ENCODE measurements at regions not wholly inside any gene's neighbourhood (a gene's known extent, or its start where the extent isn't known, plus 50 kb on each side); places are given as distances from the start of the nearest gene placed in this dataset.
"Not testable (repeated sequence)": the region's sequence is repeated elsewhere in the genome, so short reads cannot be mapped to it uniquely, and the experiment has no call there.

DNA sequence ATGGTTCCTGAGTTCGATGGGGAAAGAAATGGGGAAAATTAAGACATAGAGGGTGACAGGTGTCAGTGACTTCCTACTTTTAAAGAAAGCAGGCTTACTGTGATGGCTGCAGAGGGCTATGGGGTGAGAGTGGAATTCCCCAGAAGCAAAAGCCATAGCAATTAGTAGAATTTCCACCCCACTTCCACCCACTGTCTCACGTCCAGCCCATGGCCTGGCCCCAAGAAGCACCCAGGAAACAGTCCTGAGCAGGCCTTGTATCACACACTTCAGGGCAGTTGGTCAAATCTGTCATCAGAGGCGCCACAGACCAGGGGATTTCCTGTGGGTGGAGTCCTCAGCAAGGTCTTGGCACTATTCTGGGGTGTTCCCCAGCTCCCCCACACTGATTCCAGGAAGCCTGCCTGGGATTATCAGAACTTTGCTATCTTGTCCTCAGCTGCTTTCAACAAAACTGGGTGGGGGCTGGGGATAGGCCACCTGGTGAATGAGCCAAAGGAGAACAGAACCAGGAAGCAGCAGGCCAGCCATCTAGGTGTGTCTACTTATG, 120.1 kb upstream of the CCND2 start:
- peak; percentile 90 for DNase-seq

DNA sequence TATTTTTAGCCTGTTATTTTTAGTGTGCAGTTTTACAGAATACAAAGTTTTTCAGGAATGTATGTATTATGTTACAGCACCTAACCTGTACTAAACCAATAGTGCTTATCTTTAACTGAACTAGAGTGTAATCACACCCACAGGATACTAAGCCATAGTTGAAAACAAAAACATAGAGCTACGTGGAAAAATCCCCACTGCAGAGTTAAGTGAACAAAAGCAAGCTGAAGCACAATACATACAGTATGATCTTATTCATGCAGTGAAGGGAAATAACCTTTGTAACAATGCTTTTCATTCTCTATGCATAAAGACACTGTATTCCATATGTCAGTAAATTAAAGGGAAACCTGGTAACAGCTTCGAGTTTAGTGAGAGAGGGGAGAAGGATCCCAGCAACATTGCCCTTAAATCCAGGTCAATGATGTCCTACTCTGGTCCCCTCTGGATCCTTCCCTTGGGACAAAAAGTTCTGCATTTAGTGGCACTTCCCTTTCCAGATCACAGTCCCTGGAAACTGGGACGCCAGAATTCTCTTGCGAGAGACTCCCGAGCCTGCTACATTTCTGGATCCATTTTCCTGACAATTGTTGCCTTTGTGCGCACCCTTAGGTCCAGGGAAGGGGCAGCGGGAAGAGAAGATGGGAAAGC, 121.3 kb upstream of the CCND2 start:
- no peak for DNase-seq

DNA sequence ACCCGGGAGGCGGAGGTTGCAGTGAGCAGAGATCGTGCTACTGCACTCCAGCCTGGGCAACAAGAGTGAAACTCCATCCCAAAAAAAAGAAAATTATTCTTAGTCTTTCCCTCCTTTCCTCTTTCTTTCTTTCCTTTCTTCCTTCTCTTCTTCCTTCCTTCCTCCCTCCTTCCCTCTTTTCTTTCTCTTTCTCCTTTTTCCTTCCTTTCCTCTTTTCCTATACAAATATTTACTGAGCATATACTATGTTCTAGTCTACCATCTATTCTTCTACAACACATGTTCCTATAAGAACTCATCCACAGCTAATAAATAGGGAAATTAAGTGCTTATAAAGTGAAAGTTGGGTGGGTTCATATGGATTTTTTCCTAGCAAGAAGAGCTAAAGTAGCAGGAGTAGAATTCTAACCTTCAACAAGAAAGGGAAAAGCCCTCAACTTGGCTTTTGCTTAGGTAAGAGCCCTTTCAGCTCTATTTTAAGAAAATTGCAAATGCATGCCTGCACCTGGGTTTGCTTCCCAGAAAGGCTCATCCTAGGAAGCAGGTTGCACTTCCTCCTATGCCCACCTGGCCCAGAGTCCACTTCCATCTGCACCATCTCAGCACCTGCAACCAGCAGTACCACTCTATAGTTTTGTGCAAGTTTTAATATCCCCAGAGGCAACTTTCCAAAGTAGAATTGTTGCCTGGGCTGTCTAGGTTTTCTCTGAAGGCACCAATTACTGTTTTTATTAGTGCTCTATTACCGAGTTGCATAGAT, 122.0 kb upstream of the CCND2 start:
- DNase-seq: no peak

DNA sequence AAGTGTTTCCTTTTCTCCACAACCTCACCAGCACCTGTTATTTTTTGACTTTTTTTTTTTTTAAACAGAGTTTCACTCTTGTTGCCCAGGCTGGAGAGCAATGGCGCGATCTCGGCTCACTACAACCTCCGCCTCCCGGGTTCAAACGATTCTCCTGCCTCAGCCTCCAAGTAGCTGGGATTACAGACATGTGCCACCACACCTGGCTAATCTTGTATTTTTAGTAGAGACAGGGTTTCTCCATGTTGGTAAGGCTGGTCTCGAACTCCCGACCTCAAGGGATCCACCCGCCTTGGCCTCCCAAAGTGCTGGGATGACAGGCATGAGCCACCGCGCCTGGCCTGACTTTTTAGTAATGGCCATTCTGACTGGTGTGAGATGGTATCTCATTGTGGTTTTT, 123.2 kb upstream of the CCND2 start:
- DNase-seq: not testable (repeated sequence)

DNA sequence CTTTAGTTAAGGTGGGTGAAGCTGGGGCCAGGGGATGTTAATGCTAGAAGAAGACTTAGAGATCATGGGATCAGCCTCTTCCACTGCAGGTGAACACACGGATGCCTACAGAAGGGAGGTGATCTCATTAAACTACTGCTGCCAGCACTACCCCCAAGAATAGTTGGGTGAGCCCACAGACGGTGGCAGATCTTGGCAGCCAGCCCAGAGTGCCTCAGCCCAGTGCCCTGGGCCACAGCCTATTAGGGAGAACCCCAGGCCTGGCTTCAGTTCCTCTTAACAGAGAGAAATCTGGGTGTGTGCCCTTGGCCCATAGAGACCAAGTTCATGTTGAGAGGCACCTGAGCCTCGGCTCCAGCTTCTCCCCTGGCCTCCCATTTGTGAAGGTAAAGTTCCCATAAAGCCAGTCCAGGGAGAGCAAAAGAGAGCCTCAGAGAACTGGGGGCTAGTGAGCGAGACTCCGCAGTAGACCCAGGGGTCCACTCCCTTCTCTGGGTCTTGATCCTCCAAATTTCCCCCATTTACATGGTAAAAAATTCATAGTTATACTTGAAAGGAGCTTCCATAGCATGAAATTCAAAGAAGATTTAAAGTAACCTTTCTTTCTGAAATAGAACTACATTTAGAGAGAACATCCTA, 125.0 kb upstream of the CCND2 start:
- DNase-seq: peak; percentile 95

DNA sequence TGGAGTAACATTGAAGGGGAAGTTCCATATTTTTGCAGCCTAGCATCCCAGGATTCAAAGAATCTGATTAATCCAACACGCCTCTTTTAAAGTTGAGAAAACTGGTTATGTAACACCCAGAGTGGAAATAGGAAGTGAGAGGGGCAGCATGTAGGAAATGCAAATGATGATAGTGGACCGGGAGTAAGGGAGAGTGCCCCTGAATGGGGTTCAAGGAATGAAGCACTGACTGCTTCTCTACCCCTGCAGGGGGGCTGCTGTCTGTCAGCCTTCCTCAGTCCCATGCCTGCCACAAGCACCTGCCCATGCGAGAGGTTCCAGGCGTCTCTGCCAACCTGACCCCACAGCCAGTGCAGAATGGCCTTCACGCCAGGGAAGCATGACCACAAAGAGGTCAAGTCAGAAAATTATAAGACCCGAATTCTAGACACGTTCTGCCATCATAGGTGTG, 126.5 kb upstream of the CCND2 start:
- no peak for DNase-seq

DNA sequence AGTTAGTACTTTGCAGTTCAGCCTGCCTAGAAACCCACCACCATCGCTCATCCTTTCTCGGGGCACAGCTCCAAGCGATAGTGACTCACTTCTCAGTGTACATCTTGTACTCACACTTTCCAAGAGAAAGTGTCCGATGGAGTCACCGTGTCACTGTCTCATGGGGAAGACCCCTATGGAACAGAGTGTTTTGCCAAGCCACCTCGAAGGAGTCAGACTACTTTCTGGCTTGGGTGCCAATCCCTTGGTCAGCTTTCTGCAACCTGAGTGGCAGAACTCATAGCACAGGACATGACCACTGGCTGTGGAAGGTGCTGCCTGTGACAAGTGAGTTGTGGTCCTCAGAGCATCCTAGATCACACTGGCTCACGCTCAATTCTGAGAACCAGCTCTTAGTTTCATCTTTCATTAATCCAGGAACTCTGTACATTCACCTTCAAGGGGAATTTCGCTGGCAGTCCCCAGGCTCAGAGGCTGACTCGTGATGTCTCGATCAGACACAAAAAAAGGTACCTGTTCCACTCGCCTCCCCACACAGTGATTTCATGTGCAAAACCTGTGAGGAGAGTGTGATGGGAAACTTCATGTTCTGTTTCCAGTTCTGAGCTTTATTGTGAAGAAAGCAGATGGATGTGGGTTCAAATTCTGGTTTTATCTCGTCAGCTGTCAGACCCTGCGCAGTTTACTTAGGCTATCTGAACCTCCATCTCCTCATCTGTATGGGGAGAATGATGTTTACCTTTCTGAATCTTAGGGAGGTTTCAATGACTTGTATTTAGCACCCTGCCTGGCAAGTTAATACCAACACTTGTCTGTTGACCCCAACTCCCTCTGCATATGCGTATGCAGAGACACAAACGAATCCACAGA, 127.3 kb upstream of the CCND2 start:
- no peak for DNase-seq

DNA sequence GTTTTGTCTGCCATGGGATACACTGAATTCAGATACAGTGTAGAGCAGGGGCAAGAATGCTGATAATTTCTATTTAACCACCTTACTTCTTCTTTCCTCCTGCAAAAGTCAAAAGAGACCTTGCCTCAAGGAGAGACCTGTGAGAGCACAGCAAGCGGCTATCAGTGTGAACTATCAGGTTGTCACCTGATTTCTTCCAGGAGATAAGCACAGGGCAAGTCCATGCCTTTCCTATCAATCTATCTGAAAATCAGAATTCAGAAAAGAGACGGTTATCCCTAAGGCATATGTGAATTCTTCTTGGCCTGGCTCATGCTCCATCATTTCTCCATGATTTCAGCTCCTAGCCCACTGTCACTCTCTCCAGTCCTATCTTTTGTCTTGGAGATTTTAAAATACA, 128.9 kb upstream of the CCND2 start:
- no peak for DNase-seq

DNA sequence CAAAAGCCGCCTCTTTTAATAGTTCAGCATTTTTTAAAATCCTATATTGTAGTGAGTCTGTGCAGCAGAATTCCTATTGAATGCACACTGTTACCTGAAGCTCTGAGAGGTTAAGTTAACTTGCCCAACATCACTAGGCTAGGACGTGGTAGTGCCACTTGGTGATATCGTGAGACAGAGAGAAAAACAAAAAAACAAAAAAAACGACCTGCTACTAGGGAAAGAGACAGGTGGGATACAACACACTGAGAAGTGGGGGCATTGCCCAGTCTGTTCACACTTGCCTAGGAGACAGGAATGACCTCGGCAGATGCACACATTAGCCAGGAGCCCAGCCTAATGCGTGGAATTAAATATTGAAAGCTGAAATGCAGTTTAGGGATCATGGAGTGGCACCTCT, 129.7 kb upstream of the CCND2 start:
- DNase-seq: peak; percentile 54

DNA sequence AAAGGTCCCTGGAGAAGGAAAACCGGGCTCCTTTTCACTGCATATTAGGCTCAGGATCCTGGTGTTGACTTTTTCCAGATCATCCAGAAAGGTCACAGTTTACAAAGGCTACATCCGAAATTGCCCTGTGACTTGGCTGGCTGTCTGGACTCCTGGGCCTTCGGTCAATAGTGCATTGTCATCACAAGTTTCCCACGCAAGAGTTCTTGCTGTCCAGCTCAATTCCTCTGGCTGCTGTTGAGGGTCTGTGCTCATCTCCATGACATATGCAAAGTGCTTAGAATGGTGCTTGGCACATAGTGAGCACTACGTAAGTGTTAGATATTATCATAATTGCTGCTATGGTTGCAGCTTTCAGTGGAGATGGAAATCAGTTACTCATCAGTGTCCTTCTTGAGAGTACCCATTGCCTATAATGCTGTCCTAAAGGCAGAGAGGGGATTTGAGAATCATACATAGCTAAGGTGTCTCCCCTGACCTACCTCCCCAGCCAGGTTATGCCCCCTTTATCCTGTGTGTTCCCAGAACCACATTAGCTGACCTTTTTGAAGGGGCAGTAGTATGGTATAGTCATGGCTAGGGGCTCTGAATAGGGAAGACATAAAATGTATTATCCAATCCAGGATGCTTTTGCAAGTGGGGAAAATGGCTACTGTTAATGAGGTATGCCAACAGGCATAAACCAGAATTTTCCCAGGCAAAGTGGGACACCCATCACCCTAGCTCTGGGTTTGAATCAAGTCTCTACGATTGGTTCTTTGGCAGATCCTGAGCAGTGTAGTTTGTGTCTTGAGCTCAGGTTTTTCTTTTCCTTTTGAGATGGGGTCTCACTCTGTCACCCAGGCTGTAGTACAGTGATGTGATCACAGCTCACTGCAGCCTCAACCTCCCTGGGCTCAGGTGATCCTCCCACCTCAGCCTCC, 132.0 kb upstream of the CCND2 start:
- peak; percentile 61 for DNase-seq

DNA sequence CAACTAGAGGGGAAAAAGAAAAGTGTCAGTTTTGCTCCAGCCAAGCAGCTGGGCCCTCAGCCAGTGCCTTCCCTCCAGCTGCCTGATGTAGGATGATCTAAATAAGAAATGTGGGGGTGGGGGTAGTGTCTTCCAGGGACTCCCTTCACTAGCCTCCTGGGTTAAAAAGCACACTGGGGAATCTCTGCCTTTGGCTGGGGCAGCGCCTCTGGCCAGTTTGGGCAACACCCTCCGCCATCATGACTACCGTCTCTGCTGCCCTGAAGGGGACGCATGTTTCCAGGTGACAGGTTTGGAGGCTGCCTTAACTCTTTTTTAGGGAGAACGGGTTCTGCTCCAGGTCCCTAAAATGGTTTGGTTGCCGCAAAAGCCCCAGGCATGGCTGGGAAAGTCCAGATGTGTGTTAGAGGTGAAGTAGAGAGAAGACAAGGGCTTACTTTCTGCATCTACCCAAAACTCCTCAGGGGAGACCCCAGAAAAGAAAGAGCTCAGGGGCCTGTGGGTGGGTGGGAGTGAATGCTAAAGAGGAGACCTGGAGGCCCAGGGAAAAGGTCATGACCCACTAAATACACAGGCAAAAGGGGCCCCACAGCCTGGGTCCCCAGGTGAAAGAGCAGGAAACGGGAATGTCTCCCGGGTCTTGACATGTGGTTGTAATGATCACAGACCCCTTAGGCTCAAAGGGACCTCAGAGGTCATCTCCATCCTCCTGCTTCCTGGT, 132.8 kb upstream of the CCND2 start:
- no peak for DNase-seq

DNA sequence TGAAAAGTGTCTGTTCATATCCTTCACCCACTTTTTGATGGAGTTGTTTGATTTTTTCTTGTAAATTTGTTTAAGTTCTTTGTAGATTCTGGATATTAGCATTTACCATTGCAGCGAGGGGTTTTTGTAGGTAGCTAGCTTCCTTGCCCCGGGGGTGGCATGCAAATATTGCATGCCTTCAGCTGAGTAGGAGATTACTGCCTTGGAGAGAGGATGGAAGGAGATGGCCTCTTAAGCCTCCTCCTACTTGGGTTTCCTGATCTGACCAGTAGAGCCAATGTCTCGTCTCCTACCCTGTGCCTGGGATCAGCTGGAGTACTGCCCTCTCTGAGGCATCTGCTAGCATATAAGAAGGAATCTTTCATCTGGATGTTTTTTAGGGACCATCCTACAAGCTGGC, 134.4 kb upstream of the CCND2 start:
- no peak for DNase-seq

DNA sequence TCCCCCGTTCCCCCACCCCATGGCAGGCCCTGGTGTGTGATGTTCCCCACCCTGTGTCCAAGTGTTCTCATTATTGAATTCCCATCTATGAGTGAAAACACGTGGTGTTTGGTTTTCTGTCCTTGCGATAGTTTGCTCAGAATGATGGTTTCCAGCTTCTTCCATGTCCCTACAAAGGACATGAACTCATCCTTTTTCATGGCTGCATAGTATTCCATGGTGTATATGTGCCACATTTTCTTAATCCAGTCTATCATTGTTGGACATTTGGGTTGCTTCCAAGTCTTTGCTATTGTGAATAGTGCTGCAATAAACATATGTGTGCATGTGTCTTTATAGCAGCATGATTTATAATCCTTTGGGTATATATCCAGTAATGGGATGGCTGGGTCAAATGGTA, 135.0 kb upstream of the CCND2 start:
- DNase-seq: not testable (repeated sequence)

DNA sequence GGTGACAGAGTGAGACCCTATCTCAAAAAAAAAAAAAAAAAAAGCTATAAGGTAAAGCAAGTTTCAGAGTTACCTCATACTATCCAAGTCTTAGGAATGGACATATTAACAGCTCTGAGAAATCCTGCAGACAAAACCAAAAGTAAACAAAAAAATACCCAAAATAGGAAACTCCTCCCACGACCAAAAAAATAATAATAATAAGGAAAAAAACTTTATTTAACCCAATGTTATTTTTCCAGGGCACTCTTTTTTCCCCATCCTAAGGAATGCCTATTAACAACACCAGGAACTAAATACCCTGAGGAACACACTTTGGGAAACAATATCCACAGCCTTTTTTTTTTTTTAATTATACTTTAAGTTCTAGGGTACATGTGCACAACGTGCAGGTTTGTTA, 135.5 kb upstream of the CCND2 start:
- DNase-seq: no peak

DNA sequence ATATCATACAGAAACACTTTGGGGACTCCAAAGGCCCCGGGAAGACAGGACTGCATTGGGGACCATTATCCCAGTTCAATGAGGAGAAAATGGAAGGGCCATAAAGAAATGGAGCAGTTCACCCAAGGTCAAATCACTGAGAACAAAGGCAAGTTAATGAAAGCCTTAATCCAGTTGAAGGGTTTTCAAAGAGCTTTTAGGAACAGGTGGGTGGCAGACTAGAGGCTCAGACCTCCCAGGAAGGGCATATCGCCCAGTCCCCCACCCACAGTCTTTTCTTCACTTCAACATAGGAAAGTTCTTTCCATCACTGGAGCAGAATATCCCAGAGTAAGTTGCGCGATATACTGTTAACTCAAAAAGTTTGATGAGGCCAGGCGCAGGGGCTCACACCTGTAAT, 136.1 kb upstream of the CCND2 start:
- DNase-seq: no peak

DNA sequence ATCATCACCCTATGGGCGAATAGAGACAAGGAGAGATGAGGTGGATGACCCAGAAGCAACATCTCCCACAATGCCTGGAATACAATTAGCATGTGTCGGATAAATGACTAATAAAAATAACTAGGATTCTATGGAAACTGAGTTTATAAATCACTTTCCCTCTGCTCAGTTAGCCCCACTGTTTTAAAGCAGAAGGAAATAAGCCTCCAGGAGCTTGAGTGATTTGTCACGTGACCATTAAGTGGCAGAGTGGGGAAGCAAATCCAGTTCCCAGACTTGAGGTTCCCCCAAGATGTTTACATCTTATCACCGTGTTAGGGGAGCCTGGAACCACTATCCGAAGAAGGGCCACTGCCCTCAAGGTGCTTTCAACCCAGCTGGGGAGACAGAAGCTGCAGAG, 136.5 kb upstream of the CCND2 start:
- no peak for DNase-seq

DNA sequence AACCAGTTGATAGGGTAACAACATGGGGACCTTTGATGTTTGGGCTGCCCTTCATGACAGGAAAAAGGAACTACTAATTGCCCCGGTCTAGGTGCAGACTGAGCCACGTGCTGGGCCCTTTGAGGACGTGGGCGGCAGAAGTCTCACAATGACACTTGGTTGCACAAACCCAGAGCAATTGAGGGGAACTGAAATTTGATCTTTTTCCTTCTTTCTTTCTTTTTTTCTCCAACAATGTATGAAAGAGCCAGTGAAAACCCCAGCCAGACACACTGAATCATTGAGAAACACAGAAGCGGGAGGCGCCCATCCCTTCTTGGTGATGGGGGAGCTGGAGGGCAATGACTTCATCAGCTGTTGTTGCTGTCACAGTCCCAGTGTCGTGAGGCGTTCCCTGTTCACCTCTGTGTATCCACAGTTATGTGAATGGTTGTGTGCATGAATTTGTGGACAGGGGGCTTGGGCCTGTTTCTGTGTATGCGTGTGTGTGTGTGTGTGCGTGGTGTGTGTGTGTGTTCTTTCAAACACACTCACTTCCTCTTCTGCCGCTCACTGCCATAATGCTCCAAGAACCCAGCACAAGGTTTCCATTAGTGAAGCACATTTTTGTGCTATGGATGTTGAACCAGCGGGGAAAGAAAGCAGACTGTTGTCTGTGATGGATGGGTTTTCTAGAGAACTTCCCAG, 137.5 kb upstream of the CCND2 start:
- peak; percentile 57 for DNase-seq

DNA sequence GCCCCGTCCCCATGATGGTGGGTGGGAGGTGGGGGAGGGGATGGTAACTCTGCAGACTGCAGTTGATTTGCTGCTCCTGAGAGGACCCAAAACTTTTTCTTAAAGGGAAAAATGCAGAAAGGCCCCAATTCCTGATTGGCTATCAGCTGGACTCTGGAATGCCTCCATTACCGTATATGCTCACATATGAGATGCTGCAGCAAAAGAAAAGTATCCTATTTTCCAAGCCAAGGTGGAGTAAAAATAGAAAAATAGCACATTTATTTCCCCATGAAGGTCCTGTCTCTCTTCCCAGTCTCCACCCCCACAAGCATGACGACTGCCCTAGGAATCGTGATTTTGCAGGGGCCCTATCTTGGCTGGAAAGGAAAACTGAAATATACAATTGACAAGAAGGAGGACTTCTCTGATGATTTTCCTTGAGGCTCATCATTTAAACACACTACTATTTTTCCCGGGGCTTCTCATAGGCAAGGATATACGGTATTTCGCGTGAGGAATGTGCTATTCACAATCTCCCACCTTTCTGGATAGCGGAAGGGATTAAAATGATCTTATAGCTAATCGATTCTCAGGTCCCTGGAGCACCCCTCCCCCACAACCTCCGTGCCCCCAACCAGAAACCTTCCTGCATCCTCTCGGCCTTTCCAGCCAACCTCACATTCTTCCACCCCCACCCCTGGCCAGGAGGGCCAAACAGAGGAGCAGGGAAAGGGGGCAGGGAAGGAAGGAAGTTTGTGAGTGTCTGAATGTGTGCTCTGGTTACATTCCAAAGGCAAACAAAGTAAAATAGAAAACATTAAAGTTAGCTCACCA, 138.9 kb upstream of the CCND2 start:
- DNase-seq: no peak

DNA sequence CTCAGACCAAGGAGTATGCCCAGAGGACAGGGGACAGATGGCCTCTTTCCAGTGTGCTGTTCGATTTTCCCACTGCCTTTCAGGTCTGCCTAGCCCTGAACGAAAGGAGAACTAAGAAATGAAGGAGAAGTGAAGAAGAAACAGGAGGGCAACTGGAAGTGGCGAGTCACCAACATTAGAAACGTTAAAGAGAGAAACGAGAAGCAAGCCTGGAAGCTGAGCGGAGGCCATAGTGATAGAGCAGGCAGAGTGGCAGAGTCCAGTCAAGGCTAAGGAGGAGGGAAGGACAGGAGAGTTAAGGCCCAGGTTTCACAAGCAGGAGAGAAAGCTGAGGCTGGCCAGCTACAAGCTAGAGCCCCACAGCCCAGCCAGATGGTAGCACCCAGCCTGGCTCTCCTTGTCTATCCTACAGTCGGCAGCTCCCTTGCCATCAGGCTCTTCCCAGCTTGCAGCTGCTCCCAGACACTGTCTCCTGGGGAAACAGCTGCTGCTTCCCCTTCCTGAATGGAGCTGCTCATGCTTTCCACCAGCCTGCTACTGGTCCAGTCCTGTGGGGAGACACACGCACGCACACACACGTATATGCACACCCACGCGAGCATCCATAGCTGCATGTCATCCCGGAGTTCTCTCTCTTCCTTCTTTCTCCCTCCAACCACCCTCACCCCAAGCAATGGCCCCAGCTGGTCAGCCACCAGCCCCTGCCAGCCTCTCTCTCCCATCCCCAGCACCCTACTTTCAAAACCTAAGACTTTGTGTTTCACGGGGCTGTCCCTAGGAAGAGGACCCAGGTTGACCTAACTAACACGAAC, 139.7 kb upstream of the CCND2 start:
- DNase-seq: no peak
